ENCODE measurements at regions not wholly inside any gene's neighbourhood (a gene's known extent, or its start where the extent isn't known, plus 50 kb on each side); places are given as distances from the start of the nearest gene placed in this dataset.
"Not testable (repeated sequence)": the region's sequence is repeated elsewhere in the genome, so short reads cannot be mapped to it uniquely, and the experiment has no call there.

- TF ChIP-seq CTCF (IDR thresholded peaks at IDR 0.05; ENCODE audit: poor library complexity, severe bottlenecking); MXI1 (conservative IDR thresholded peaks at IDR 0.05; ENCODE audit: poor library complexity, severe bottlenecking); POLR2AphosphoS5 (IDR thresholded peaks at IDR 0.05); EZH2 (IDR thresholded peaks at IDR 0.05; ENCODE audit: borderline replicate concordance, insufficient read depth, low read length, poor library complexity, severe bottlenecking): not testable (repeated sequence)
Measured at GRCh38 chr14:82814339-82814738, 1280.7 kb upstream of the SEL1L start.
